GM23338 (cell line): ENCODE measurements at regions not wholly inside any gene's neighbourhood (a gene's known extent, or its start where the extent isn't known, plus 50 kb on each side); places are given as distances from the start of the nearest gene placed in this dataset.

Experiments
- CREB1 ChIP-seq: fragments of 250-450 bp; sonication (Bioruptor Pico); IDR thresholded peaks from 2 replicates; pipeline ENCODE4 v1.5.0; 2020; ENCODE audit warnings: low read depth, mild to moderate bottlenecking, moderate library complexity
- EZH2 ChIP-seq: fragments of 200-600 bp; sonication (generic); IDR thresholded peaks from one replicate; pipeline ENCODE4 v1.8.0; 2017; ENCODE audit warnings: antibody characterized with exemption, mild to moderate bottlenecking, low read depth; ENCODE audit not compliant: unreplicated experiment
- EZH2phosphoT487 ChIP-seq: fragments of 200-600 bp; sonication (generic); IDR thresholded peaks from one replicate; pipeline ENCODE4 v1.8.1; 2018; ENCODE audit warnings: antibody characterized with exemption; ENCODE audit not compliant: unreplicated experiment
- POLR2AphosphoS5 ChIP-seq: IDR thresholded peaks from 2 replicates; pipeline ENCODE4 v1.6.1; 2016; ENCODE audit warnings: antibody characterized with exemption, low read depth
- TF ChIP-seq, protein P1 (sequence below), 2 experiments: fragments of 200-600 bp in 1 of 2; sonication (generic) in 1 of 2; conservative IDR thresholded peaks; 2 replicates each; pipeline versions ENCODE4 v1.5.1 to v1.6.1; 2016 to 2017; ENCODE audit warnings: antibody characterized with exemption in 2 of 2, low read depth in 2 of 2, mild to moderate bottlenecking in 2 of 2, moderate library complexity in 1 of 2
- TF ChIP-seq, protein P2 (sequence below): IDR thresholded peaks from 2 replicates; pipeline ENCODE4 v1.6.1; 2016; ENCODE audit warnings: antibody characterized with exemption
- TF ChIP-seq, protein P3 (sequence below): IDR thresholded peaks from one replicate; pipeline ENCODE4 v1.6.1; 2018; ENCODE audit warnings: antibody characterized with exemption; ENCODE audit not compliant: unreplicated experiment

DNA sequence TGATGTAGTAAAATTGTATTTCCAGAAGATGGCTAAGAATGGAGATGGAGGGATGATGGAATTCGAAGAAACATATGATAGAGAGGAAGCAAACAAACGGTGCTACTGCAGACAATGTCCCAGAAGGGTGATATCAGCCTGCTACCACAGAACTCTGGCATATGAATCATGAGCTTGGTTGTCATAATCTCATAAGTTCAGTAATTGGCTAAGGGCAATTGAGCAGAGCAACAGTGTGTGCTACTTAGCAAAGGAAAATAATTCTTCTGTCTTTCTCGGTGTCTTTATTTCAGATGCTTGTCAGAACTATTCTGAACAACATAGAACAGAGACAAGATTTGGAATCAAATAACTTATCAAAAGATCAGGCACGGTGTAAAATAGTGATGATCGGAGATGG, 407.3 kb downstream of the GBE1 start:
- TF ChIP-seq, protein P1, sequence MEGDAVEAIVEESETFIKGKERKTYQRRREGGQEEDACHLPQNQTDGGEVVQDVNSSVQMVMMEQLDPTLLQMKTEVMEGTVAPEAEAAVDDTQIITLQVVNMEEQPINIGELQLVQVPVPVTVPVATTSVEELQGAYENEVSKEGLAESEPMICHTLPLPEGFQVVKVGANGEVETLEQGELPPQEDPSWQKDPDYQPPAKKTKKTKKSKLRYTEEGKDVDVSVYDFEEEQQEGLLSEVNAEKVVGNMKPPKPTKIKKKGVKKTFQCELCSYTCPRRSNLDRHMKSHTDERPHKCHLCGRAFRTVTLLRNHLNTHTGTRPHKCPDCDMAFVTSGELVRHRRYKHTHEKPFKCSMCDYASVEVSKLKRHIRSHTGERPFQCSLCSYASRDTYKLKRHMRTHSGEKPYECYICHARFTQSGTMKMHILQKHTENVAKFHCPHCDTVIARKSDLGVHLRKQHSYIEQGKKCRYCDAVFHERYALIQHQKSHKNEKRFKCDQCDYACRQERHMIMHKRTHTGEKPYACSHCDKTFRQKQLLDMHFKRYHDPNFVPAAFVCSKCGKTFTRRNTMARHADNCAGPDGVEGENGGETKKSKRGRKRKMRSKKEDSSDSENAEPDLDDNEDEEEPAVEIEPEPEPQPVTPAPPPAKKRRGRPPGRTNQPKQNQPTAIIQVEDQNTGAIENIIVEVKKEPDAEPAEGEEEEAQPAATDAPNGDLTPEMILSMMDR (conservative IDR thresholded peaks at IDR 0.05; ENCODE audit: low read depth in 2 of 2): no peak
- no peak for TF ChIP-seq EZH2phosphoT487
- no peak for TF ChIP-seq POLR2AphosphoS5
- TF ChIP-seq, protein P2, sequence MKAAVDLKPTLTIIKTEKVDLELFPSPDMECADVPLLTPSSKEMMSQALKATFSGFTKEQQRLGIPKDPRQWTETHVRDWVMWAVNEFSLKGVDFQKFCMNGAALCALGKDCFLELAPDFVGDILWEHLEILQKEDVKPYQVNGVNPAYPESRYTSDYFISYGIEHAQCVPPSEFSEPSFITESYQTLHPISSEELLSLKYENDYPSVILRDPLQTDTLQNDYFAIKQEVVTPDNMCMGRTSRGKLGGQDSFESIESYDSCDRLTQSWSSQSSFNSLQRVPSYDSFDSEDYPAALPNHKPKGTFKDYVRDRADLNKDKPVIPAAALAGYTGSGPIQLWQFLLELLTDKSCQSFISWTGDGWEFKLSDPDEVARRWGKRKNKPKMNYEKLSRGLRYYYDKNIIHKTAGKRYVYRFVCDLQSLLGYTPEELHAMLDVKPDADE: no peak
- TF ChIP-seq, protein P3, sequence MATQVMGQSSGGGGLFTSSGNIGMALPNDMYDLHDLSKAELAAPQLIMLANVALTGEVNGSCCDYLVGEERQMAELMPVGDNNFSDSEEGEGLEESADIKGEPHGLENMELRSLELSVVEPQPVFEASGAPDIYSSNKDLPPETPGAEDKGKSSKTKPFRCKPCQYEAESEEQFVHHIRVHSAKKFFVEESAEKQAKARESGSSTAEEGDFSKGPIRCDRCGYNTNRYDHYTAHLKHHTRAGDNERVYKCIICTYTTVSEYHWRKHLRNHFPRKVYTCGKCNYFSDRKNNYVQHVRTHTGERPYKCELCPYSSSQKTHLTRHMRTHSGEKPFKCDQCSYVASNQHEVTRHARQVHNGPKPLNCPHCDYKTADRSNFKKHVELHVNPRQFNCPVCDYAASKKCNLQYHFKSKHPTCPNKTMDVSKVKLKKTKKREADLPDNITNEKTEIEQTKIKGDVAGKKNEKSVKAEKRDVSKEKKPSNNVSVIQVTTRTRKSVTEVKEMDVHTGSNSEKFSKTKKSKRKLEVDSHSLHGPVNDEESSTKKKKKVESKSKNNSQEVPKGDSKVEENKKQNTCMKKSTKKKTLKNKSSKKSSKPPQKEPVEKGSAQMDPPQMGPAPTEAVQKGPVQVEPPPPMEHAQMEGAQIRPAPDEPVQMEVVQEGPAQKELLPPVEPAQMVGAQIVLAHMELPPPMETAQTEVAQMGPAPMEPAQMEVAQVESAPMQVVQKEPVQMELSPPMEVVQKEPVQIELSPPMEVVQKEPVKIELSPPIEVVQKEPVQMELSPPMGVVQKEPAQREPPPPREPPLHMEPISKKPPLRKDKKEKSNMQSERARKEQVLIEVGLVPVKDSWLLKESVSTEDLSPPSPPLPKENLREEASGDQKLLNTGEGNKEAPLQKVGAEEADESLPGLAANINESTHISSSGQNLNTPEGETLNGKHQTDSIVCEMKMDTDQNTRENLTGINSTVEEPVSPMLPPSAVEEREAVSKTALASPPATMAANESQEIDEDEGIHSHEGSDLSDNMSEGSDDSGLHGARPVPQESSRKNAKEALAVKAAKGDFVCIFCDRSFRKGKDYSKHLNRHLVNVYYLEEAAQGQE: no peak
- TF ChIP-seq CREB1 (CRISPR knock-in tag): no peak
- TF ChIP-seq EZH2: no peak
